Type B pancreatic cell (in vitro differentiated cells): ENCODE measurements at regions not wholly inside any gene's neighbourhood (a gene's known extent, or its start where the extent isn't known, plus 50 kb on each side); places are given as distances from the start of the nearest gene placed in this dataset.

Source experiments
- DNase-seq: peaks from one replicate; pipeline ENCODE4 v3.0.0; 2021; ENCODE audit warnings: mixed read lengths; ENCODE audit not compliant: unreplicated experiment; ENCODE audit errors: extremely low spot score
- H3K27ac Mint-ChIP-seq: 2 replicates; pipeline ENCODE4 v1.8.0; 2021; ENCODE audit warnings: mild to moderate bottlenecking, mixed read lengths
- H3K27me3 Mint-ChIP-seq: 2 replicates; pipeline ENCODE4 v1.8.0; 2021; ENCODE audit warnings: mixed read lengths
- H3K36me3 Mint-ChIP-seq: 2 replicates; pipeline ENCODE4 v1.8.0; 2021; ENCODE audit warnings: mixed read lengths
- H3K4me1 Mint-ChIP-seq: one replicate; pipeline ENCODE4 v1.8.0; 2021; ENCODE audit warnings: mixed read lengths; ENCODE audit not compliant: unreplicated experiment
- H3K4me3 Mint-ChIP-seq: 2 replicates; pipeline ENCODE4 v1.8.0; 2021; ENCODE audit warnings: mild to moderate bottlenecking, mixed read lengths
- H3K9me3 Mint-ChIP-seq: 2 replicates; pipeline ENCODE4 v1.8.0; 2021; ENCODE audit warnings: mixed read lengths
- TF ChIP-seq, protein P1 (sequence below): fragments of 200-600 bp; sonication (generic); conservative IDR thresholded peaks from 2 replicates; pipeline ENCODE4 v1.5.0; 2021; ENCODE audit warnings: antibody characterized with exemption, mild to moderate bottlenecking

DNA sequence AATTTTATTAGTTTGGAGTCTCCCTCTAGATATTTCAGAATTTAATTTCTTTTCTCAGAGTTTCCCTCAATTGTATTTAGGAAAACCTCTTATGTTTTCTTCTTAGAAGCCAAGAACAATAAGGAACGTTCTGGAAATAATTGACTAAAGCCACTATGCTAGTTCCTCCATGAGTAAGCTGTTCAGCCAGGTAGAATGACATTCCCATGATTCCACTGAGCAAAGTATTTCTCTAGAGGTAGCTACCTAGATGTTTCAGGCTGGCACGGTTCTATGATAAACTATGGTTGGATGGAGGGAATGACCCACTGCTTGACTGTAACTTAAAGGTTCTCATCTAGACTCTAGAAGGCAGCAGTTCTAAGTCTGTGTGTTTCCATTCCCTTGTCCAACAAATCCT lies 62.4 kb downstream of the CLDN17 start:
- H3K4me1 Mint-ChIP-seq, result no peaks in the 10 kb centered on the region
- H3K36me3 Mint-ChIP-seq, result no peaks in the 10 kb centered on the region
- no peak for DNase-seq
- TF ChIP-seq, protein P1, sequence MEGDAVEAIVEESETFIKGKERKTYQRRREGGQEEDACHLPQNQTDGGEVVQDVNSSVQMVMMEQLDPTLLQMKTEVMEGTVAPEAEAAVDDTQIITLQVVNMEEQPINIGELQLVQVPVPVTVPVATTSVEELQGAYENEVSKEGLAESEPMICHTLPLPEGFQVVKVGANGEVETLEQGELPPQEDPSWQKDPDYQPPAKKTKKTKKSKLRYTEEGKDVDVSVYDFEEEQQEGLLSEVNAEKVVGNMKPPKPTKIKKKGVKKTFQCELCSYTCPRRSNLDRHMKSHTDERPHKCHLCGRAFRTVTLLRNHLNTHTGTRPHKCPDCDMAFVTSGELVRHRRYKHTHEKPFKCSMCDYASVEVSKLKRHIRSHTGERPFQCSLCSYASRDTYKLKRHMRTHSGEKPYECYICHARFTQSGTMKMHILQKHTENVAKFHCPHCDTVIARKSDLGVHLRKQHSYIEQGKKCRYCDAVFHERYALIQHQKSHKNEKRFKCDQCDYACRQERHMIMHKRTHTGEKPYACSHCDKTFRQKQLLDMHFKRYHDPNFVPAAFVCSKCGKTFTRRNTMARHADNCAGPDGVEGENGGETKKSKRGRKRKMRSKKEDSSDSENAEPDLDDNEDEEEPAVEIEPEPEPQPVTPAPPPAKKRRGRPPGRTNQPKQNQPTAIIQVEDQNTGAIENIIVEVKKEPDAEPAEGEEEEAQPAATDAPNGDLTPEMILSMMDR, result no peak
- no peaks in the 10 kb centered on the region for H3K27me3 Mint-ChIP-seq
- H3K9me3 Mint-ChIP-seq, result no peaks in the 10 kb centered on the region
- H3K27ac Mint-ChIP-seq, result no peak overlapping the region
- H3K4me3 Mint-ChIP-seq, result no peak overlapping the region

DNA sequence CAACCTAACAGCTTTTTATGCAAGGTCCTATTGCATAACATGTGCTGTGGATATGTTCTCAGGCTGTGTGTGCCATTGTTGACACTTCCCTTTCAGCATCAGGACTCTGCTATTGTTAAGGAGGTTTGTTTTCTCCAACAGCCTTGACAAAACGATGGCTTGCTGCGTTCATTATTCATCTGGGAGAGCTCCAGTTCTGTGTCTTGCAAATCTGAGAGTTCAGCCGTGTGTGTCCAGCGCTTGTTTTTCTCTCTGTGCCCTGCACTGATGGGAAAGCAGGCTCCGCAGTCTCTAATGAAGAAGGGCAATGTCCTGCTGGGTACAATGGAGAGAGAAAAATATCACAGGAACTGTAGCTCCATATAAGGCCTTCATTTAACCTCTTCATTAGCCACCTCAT lies 63.7 kb downstream of the CLDN17 start:
- Mint-ChIP-seq H3K4me1 (no peaks in the 10 kb centered on the region), H3K27me3 (no peaks in the 10 kb centered on the region), H3K36me3 (no peaks in the 10 kb centered on the region), H3K27ac (no peak overlapping the region), H3K9me3 (no peaks in the 10 kb centered on the region), H3K4me3 (no peak overlapping the region)
- DNase-seq, result no peak
- TF ChIP-seq, protein P1, result no peak

GRCh38 chr21:30101967-30102366 lies 64.6 kb downstream of the CLDN17 start:
- H3K4me1 Mint-ChIP-seq, result no peaks in the 10 kb centered on the region
- no peaks in the 10 kb centered on the region for H3K36me3 Mint-ChIP-seq
- DNase-seq, result no peak
- no peaks in the 10 kb centered on the region for H3K27me3 Mint-ChIP-seq
- H3K27ac Mint-ChIP-seq, result no peak overlapping the region
- TF ChIP-seq, protein P1, result no peak
- H3K9me3 Mint-ChIP-seq, result no peaks in the 10 kb centered on the region
- H3K4me3 Mint-ChIP-seq, result no peak overlapping the region

DNA sequence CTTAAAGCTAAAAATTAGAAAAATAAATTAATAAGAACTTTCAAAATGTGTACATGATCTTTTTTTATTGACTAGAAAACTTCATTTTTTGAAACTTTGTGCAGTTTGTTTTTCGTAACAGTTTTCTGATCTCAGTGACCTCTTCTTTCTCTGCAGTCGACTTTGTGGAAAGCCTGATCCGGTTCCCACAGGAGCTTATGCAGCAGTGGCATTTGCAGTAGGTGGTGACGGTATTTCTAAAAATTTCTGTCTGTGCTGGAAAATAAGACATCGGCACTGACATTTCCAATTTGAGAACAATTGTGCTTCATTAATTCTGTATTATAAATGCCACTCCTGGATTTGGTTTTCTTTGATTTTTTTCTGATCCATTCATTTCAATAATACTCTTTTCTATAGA lies 68.8 kb downstream of the CLDN17 start:
- H3K9me3 Mint-ChIP-seq, result no peaks in the 10 kb centered on the region
- no peak overlapping the region for H3K4me3 Mint-ChIP-seq
- TF ChIP-seq, protein P1, result no peak
- H3K4me1 Mint-ChIP-seq, result no peaks in the 10 kb centered on the region
- H3K36me3 Mint-ChIP-seq, result no peaks in the 10 kb centered on the region
- DNase-seq, result no peak
- H3K27ac Mint-ChIP-seq, result no peak overlapping the region
- peaks cover 7% of the 10 kb centered on the region for H3K27me3 Mint-ChIP-seq

DNA sequence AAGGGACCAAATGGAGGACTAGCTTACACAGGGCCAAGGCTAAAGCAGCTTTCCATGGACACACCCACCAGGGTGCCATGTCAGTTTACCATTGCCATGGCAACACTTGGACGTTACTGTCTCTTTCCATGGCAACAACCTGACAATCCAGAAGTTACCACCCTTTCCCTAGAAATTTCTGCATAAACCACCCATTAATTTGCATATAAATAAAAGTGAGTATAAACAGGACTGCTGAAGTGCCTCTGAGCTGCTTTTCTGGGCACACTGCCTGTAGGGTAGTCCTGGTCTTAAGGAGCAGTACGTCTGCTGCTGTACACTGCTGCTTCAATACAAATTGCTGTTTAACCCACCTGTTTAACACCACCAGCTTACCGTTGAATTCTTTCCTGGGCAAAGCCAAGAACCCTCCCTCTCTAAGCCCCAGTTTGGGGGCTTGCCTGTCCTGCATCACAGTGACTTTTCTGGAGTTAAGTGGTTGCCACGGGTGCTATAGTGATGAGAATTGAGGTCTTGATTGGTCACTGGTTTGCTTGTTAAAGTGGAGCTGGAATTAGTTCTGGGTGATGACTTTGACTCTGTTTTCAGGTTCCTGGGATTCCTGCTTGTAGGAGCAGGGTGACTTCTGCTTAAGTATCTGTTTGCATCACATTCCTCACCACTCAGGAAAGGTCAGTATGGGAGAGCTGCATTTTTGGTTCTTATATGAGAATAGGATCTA lies 83.2 kb downstream of the CLDN17 start:
- H3K27me3 Mint-ChIP-seq, result peaks cover 5% of the 10 kb centered on the region
- DNase-seq, result no peak
- H3K4me3 Mint-ChIP-seq, result no peak overlapping the region
- no peaks in the 10 kb centered on the region for H3K9me3 Mint-ChIP-seq
- H3K4me1 Mint-ChIP-seq, result no peaks in the 10 kb centered on the region
- TF ChIP-seq, protein P1, result no peak
- no peaks in the 10 kb centered on the region for H3K36me3 Mint-ChIP-seq
- no peak overlapping the region for H3K27ac Mint-ChIP-seq
